Neural progenitor cell (in vitro differentiated cells): ENCODE measurements at regions not wholly inside any gene's neighbourhood (a gene's known extent, or its start where the extent isn't known, plus 50 kb on each side); places are given as distances from the start of the nearest gene placed in this dataset.

Experiments
- CTCF ChIP-seq: fragments of 200-600 bp; sonication (generic); IDR thresholded peaks from 2 replicates; pipeline ENCODE4 v1.5.1; 2017; ENCODE audit warnings: antibody characterized with exemption, mild to moderate bottlenecking
- EZH2 ChIP-seq: fragments of 200-600 bp; sonication (generic); IDR thresholded peaks from 2 replicates; pipeline ENCODE4 v1.6.1; 2017; ENCODE audit warnings: antibody characterized with exemption, mild to moderate bottlenecking, moderate library complexity
- EZH2phosphoT487 ChIP-seq: fragments of 200-600 bp; sonication (generic); IDR thresholded peaks from 2 replicates; pipeline ENCODE4 v1.6.1; 2017; ENCODE audit warnings: antibody characterized with exemption

DNA sequence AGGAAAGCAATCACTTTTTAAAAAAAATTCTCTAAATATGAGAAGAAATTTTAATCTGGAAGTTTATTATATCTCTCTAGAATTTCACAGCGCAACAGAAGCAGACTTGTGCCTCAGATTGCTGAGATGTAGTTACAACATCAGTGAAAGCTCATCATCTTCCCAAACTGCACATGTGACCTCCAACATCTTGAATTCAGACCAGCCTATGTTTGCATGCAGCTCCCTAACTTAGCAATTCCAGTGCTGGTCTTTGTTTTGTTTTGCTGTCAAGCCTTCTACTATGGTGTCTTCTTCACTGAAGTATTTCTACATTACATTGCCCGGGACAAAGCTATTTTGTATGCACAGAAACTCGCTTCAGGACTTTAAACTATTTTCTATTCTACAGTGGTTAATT is 684.8 kb upstream of the PTBP2 start:
- no peak for TF ChIP-seq EZH2phosphoT487
- no peak for TF ChIP-seq CTCF
- no peak for TF ChIP-seq EZH2
